ENCODE measurements at regions not wholly inside any gene's neighbourhood (a gene's known extent, or its start where the extent isn't known, plus 50 kb on each side); places are given as distances from the start of the nearest gene placed in this dataset.

- TF ChIP-seq MYC (IDR thresholded peaks at IDR 0.05; ENCODE audit: low read depth, low read length) = no peak
- TF ChIP-seq EZH2 (IDR thresholded peaks at IDR 0.05; ENCODE audit: borderline replicate concordance, low read depth, low read length, severe bottlenecking) = no peak
- peak; percentile 48 for TF ChIP-seq FOS (IDR thresholded peaks at IDR 0.05; ENCODE audit: borderline replicate concordance, insufficient read depth, low read length)
- no peak for TF ChIP-seq JUN (IDR thresholded peaks at IDR 0.05; ENCODE audit: borderline replicate concordance, insufficient read depth, insufficient read length, low read depth)
Observed at GRCh38 chr9:78713614-78714405, 416.9 kb downstream of the PSAT1 start.
